NOMO-1 (cell line): ENCODE measurements at regions not wholly inside any gene's neighbourhood (a gene's known extent, or its start where the extent isn't known, plus 50 kb on each side); places are given as distances from the start of the nearest gene placed in this dataset.

Experiments
- DNase-seq, 2 experiments: peaks; one replicate each; lab custom pipeline; 2025; ENCODE audit not compliant: unreplicated experiment in 2 of 2; lab: John Stamatoyannopoulos, UW

GRCh38 chr7:85535974-85536729, 349.3 kb upstream of the SEMA3D start:
- no peak for DNase-seq

- DNase-seq, result no peak
Measured at GRCh38 chr7:85529831-85530230, 343.0 kb upstream of the SEMA3D start.

GRCh38 chr7:85529201-85529600, 342.3 kb upstream of the SEMA3D start:
- no peak for DNase-seq

GRCh38 chr7:85528581-85528980, 341.7 kb upstream of the SEMA3D start:
- no peak for DNase-seq

- no peak for DNase-seq
Measured at GRCh38 chr7:85525676-85526075, 338.8 kb upstream of the SEMA3D start.

GRCh38 chr7:85522070-85522469, 335.2 kb upstream of the SEMA3D start:
- no peak for DNase-seq

GRCh38 chr7:85521108-85521694, 334.3 kb upstream of the SEMA3D start:
- no peak for DNase-seq

GRCh38 chr7:85520175-85520574, 333.3 kb upstream of the SEMA3D start:
- no peak for DNase-seq

GRCh38 chr7:85516675-85517074, 329.8 kb upstream of the SEMA3D start:
- no peak for DNase-seq

- no peak for DNase-seq
Measured at GRCh38 chr7:85512790-85513189, 325.9 kb upstream of the SEMA3D start.

- no peak for DNase-seq
Measured at GRCh38 chr7:85510287-85510686, 323.4 kb upstream of the SEMA3D start.

- DNase-seq, result no peak
Measured at GRCh38 chr7:85509476-85509875, 322.6 kb upstream of the SEMA3D start.

- DNase-seq, result no peak
Measured at GRCh38 chr7:85508642-85509410, 322.0 kb upstream of the SEMA3D start.

- DNase-seq, result no peak
Measured at GRCh38 chr7:85498031-85498430, 311.2 kb upstream of the SEMA3D start.

GRCh38 chr7:85489498-85489897, 302.6 kb upstream of the SEMA3D start:
- DNase-seq, result no peak

- no peak for DNase-seq
Measured at GRCh38 chr7:85488406-85488805, 301.6 kb upstream of the SEMA3D start.

GRCh38 chr7:85483177-85483576, 296.3 kb upstream of the SEMA3D start:
- peak; percentile 58 to 84 for DNase-seq

GRCh38 chr7:85480666-85481065, 293.8 kb upstream of the SEMA3D start:
- DNase-seq, result no peak

GRCh38 chr7:85479918-85480643, 293.2 kb upstream of the SEMA3D start:
- DNase-seq, result no peak

GRCh38 chr7:85478530-85478929, 291.7 kb upstream of the SEMA3D start:
- no peak for DNase-seq

- DNase-seq, result no peak
Measured at GRCh38 chr7:85475476-85475875, 288.6 kb upstream of the SEMA3D start.
